Lung (tissue), 11 donors: ENCODE measurements at regions not wholly inside any gene's neighbourhood (a gene's known extent, or its start where the extent isn't known, plus 50 kb on each side); places are given as distances from the start of the nearest gene placed in this dataset.

Experiments used
- ATAC-seq: fragments of 200-7000 bp; cut with Tn5 transposase; one replicate; pipeline ENCODE4 v1.9.1; 2020; ENCODE audit warnings: moderate number of reproducible peaks; ENCODE audit not compliant: insufficient read depth, low FRiP score
- DNase-seq, 3 donors: peaks; one replicate each; pipeline ENCODE4 v3.0.0-alpha.2; 2013 to 2017
- H3K27ac ChIP-seq, 2 donors: one replicate each; pipeline ENCODE4 v1.5.1; 2013; ENCODE audit warnings: mild to moderate bottlenecking in 2 of 2, moderate library complexity in 2 of 2, control low read depth in 1 of 2, inconsistent platforms in 1 of 2, low read depth in 1 of 2, low read length in 1 of 2
- H3K27me3 ChIP-seq, 3 donors: one replicate each; pipeline ENCODE4 v1.5.1; 2013; ENCODE audit warnings: low read length in 2 of 3; ENCODE audit not compliant: control insufficient read depth in 3 of 3, insufficient read depth in 3 of 3
- H3K36me3 ChIP-seq, 4 donors: one replicate each; pipeline ENCODE4 v1.5.1; 2013; ENCODE audit warnings: low read length in 4 of 4, mild to moderate bottlenecking in 1 of 4, moderate library complexity in 1 of 4; ENCODE audit not compliant: control insufficient read depth in 4 of 4, insufficient read depth in 4 of 4
- H3K4me1 ChIP-seq, 5 donors: one replicate each; pipeline ENCODE4 v1.5.1; 2013; ENCODE audit warnings: low read length in 5 of 5, mild to moderate bottlenecking in 2 of 5, moderate library complexity in 1 of 5; ENCODE audit not compliant: control insufficient read depth in 5 of 5, insufficient read depth in 5 of 5
- H3K4me3 ChIP-seq: one replicate; pipeline ENCODE4 v1.5.1; 2013; ENCODE audit warnings: mild to moderate bottlenecking, control low read depth, moderate library complexity
- H3K9ac ChIP-seq, 2 donors: one replicate each; pipeline ENCODE4 v1.5.1; 2013; ENCODE audit warnings: low read length in 2 of 2, control low read depth in 1 of 2; ENCODE audit not compliant: insufficient read depth in 1 of 2
- H3K9me3 ChIP-seq, 4 donors: one replicate each; pipeline ENCODE4 v1.5.1; 2013; ENCODE audit warnings: low read length in 3 of 4, mild to moderate bottlenecking in 1 of 4, moderate library complexity in 1 of 4; ENCODE audit not compliant: control insufficient read depth in 4 of 4, insufficient read depth in 3 of 4
- WGBS, 2 donors: extraction: QIAGEN DNeasy Blood & Tissue Kit; methylation state at CpG; one replicate each; pipeline ENCODE4 v1.1.7; 2013; 5-methylcytosine and 5-hydroxymethylcytosine counted together
- TF ChIP-seq, protein P1 (sequence below): IDR thresholded peaks from 2 replicates; pipeline ENCODE4 v1.5.1; 2012; ENCODE audit warnings: mild to moderate bottlenecking; ENCODE audit errors: control extremely low read depth, extremely low read depth
- donor health status: control.
- donor health status: control.
- donor health status: Bipolar disorder and iron deficiency.
- donor health status: healthy.
- donor health status: DM: yes; HTN: yes; CAD: no.

DNA sequence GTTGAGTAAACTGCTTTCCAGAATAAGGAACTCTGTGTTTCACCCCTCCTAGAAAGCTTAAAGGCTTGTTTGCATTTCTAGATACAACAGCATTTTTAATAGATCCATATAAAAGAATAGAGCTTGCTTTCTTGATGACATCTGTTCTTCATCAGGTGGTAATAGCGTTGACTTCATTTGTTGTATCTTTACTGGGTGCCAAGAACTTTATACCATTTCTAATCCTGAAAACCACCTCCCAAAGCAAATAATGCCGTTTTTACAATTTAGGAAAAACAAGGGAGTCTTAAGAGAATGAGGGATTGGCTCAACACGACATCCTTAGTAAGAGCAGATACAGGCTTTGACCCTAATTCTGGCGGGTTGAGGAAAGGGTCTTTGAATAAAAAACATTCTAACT, 993.4 kb downstream of the TYW1 start:
- H3K4me3 ChIP-seq, result no peak overlapping the region
- ATAC-seq (no peak), DNase-seq (peak in 1 of 3 donors; percentile 1)
- TF ChIP-seq, protein P1, sequence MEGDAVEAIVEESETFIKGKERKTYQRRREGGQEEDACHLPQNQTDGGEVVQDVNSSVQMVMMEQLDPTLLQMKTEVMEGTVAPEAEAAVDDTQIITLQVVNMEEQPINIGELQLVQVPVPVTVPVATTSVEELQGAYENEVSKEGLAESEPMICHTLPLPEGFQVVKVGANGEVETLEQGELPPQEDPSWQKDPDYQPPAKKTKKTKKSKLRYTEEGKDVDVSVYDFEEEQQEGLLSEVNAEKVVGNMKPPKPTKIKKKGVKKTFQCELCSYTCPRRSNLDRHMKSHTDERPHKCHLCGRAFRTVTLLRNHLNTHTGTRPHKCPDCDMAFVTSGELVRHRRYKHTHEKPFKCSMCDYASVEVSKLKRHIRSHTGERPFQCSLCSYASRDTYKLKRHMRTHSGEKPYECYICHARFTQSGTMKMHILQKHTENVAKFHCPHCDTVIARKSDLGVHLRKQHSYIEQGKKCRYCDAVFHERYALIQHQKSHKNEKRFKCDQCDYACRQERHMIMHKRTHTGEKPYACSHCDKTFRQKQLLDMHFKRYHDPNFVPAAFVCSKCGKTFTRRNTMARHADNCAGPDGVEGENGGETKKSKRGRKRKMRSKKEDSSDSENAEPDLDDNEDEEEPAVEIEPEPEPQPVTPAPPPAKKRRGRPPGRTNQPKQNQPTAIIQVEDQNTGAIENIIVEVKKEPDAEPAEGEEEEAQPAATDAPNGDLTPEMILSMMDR, result no peak
- no peak overlapping the region for H3K9ac ChIP-seq
- H3K4me1 ChIP-seq, result no peaks in the 10 kb centered on the region
- H3K27me3 ChIP-seq, result no peaks in the 10 kb centered on the region
- WGBS, 2 donors, result 71 to 79% methylated on average over 4 of the region's 4 CpGs
- H3K9me3 ChIP-seq, result peaks cover 0 to 2% (median 0%) of the 10 kb centered on the region in 4 donors
- H3K36me3 ChIP-seq, result no peaks in the 10 kb centered on the region
- H3K27ac ChIP-seq, result no peak overlapping the region

DNA sequence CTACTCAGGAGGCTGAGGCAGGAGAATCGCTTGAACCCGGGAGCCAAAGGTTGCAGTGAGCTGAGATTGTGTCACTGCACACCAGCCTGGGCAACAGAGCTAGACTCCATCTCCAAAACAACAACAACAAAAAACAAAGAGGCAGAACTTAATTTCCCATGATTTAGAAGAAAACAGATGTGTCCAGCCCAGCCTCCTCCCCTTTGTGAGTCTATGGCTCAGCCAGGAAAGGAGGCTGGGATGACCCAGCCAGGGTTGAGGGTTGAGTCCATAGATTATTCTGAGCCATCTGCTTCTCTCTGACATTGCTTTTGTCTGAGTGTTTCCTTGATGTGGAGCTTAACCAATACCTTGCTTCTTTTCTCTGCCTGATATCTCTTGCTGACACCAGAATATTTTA, 994.1 kb downstream of the TYW1 start:
- H3K27me3 ChIP-seq, result no peaks in the 10 kb centered on the region
- no peaks in the 10 kb centered on the region for H3K36me3 ChIP-seq
- no peak overlapping the region for H3K4me3 ChIP-seq
- H3K27ac ChIP-seq, result no peak overlapping the region
- no peaks in the 10 kb centered on the region for H3K4me1 ChIP-seq
- no peak for ATAC-seq
- no peak for DNase-seq
- WGBS, 2 donors, result 95% methylated on average over 2 of the region's 2 CpGs
- no peak overlapping the region for H3K9ac ChIP-seq
- TF ChIP-seq, protein P1, result no peak
- H3K9me3 ChIP-seq, result peaks cover 0 to 2% (median 0%) of the 10 kb centered on the region in 4 donors

DNA sequence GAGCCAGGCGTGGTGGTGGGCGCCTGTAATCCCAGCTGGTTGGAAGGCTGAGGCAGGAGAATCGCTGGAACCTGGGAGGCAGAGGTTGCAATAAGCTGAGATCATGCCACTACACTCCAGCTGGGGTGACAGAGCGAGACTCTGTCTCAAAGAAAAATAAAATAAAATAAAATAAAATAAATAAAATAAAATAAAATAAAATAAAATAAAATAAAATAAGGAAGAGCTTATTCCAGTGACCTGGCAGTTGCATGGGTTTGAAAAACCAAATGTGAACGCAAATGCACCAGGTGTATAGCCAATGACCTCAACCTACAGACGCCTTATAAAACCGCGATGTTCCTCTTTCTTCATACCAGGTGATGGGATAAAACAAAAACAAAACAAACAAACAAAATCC, 995.7 kb downstream of the TYW1 start:
- no peak overlapping the region for H3K9ac ChIP-seq
- H3K4me1 ChIP-seq, result no peaks in the 10 kb centered on the region
- ATAC-seq, result no peak
- no peak overlapping the region for H3K4me3 ChIP-seq
- no peaks in the 10 kb centered on the region for H3K36me3 ChIP-seq
- DNase-seq, result no peak
- TF ChIP-seq, protein P1, result no peak
- no peaks in the 10 kb centered on the region for H3K27me3 ChIP-seq
- peaks cover 0 to 2% (median 0%) of the 10 kb centered on the region in 4 donors for H3K9me3 ChIP-seq
- 91 to 94% methylated on average over 8 of the region's 8 CpGs for WGBS, 2 donors
- no peak overlapping the region for H3K27ac ChIP-seq

DNA sequence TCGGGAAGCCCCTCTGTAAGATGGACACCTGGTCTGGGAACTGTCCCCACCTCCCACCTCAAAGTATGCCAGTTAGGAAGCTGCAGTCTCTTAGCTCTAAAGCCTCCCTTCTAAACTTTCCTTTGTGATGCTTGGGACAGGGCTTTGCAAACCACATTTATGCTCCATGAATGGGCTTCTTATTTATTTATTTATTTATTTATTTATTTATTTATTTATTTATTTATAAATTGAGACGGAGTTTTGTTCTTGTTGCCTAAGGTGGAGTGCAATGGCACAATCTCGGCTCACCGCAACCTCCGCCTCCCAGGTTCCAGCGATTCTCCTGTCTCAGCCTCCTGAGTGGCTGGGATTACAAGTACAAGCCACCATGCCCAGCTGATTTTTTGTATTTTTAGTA, 1009.4 kb downstream of the TYW1 start:
- no peaks in the 10 kb centered on the region for H3K4me1 ChIP-seq
- no peaks in the 10 kb centered on the region for H3K36me3 ChIP-seq
- ATAC-seq (no peak), DNase-seq (no peak)
- H3K27me3 ChIP-seq, result no peaks in the 10 kb centered on the region
- TF ChIP-seq, protein P1, result no peak
- H3K9ac ChIP-seq, result no peak overlapping the region
- no peak overlapping the region for H3K27ac ChIP-seq
- H3K9me3 ChIP-seq, result peaks cover 0 to 2% (median 0%) of the 10 kb centered on the region in 4 donors
- no peak overlapping the region for H3K4me3 ChIP-seq
- 96 to 97% methylated on average over 6 of the region's 6 CpGs for WGBS, 2 donors
